ENCODE measurements at regions not wholly inside any gene's neighbourhood (a gene's known extent, or its start where the extent isn't known, plus 50 kb on each side); places are given as distances from the start of the nearest gene placed in this dataset.

GRCh38 chr13:108402850-108403249 is 133.3 kb downstream of the TNFSF13B start:
- Histone ChIP-seq H2AFZ (ENCODE audit: low read depth, low read length) (no peak overlapping the region), H2BK12ac (ENCODE audit: low read length in 2 of 2) (no peak overlapping the region), H2BK5ac (ENCODE audit: low read depth, low read length, poor library complexity, severe bottlenecking) (no peak overlapping the region), H2BK120ac (ENCODE audit: low read depth, low read length) (no peak overlapping the region), H3K4me2 (ENCODE audit: low read length, poor library complexity, severe bottlenecking) (no peak overlapping the region), H4K91ac (ENCODE audit: low read length) (no peak overlapping the region), H3K14ac (ENCODE audit: low read length in 2 of 2) (no peak overlapping the region), H3K9ac (ENCODE audit: low read length) (no peak overlapping the region), H3K4ac (ENCODE audit: low read depth in 1 of 2, low read length in 2 of 2) (no peak overlapping the region), H3K36me3 (ENCODE audit: control insufficient read depth in 1 of 2, insufficient read depth in 2 of 2, low read depth in 1 of 2, low read length in 2 of 2) (no peaks in the 10 kb centered on the region), H3K9me3 (ENCODE audit: control insufficient read depth, low read length) (no peaks in the 10 kb centered on the region), H3K79me1 (replicated peaks; ENCODE audit: low read length, poor library complexity, severe bottlenecking) (no peaks in the 10 kb centered on the region), H3K27me3 (ENCODE audit: control insufficient read depth in 1 of 2, insufficient read depth in 1 of 2, low read length in 2 of 2) (peaks cover 0 to 2% of the 10 kb centered on the region in 2 experiments), H3K23ac (ENCODE audit: low read length in 2 of 2) (no peak overlapping the region), H3K4me1 (ENCODE audit: control insufficient read depth, insufficient read depth, low read depth, low read length) (no peaks in the 10 kb centered on the region), H2BK15ac (ENCODE audit: low read depth, poor library complexity, severe bottlenecking) (no peak overlapping the region), H2AK5ac (ENCODE audit: low read length, severe bottlenecking) (no peak overlapping the region), H3K4me3 (ENCODE audit: insufficient read depth in 1 of 2, low read depth in 1 of 2, low read length in 2 of 2) (no peak overlapping the region), H3K18ac (ENCODE audit: low read depth in 1 of 2, low read length in 2 of 2) (no peak overlapping the region), H3K27ac (ENCODE audit: low read length, poor library complexity, severe bottlenecking) (no peak overlapping the region), H4K8ac (ENCODE audit: low read length) (no peak overlapping the region)
- no peak for DNase-seq
- 89% methylated on average over 2 of the region's 2 CpGs for WGBS

GRCh38 chr13:108407495-108407894 is 138.0 kb downstream of the TNFSF13B start:
- Histone ChIP-seq H2BK15ac (ENCODE audit: low read depth, poor library complexity, severe bottlenecking) (no peak overlapping the region), H3K9ac (ENCODE audit: low read length) (no peak overlapping the region)
- 100% methylated on average over 1 of the region's 2 CpGs for WGBS

GRCh38 chr13:108408672-108409071 is 139.2 kb downstream of the TNFSF13B start:
- Histone ChIP-seq H4K91ac (ENCODE audit: low read length) (no peak overlapping the region), H3K4me2 (ENCODE audit: low read length, poor library complexity, severe bottlenecking) (no peak overlapping the region), H3K4me1 (ENCODE audit: control insufficient read depth, insufficient read depth, low read depth, low read length) (no peaks in the 10 kb centered on the region), H2BK120ac (ENCODE audit: low read depth, low read length) (no peak overlapping the region), H3K18ac (ENCODE audit: low read depth in 1 of 2, low read length in 2 of 2) (no peak overlapping the region), H3K9ac (ENCODE audit: low read length) (no peak overlapping the region), H3K36me3 (ENCODE audit: control insufficient read depth in 1 of 2, insufficient read depth in 2 of 2, low read depth in 1 of 2, low read length in 2 of 2) (no peaks in the 10 kb centered on the region), H3K4me3 (ENCODE audit: insufficient read depth in 1 of 2, low read depth in 1 of 2, low read length in 2 of 2) (no peak overlapping the region), H4K8ac (ENCODE audit: low read length) (no peak overlapping the region), H3K79me1 (replicated peaks; ENCODE audit: low read length, poor library complexity, severe bottlenecking) (no peaks in the 10 kb centered on the region), H2AK5ac (ENCODE audit: low read length, severe bottlenecking) (no peak overlapping the region), H2BK15ac (ENCODE audit: low read depth, poor library complexity, severe bottlenecking) (no peak overlapping the region), H3K9me3 (ENCODE audit: control insufficient read depth, low read length) (no peaks in the 10 kb centered on the region), H3K27me3 (ENCODE audit: control insufficient read depth in 1 of 2, insufficient read depth in 1 of 2, low read length in 2 of 2) (no peaks in the 10 kb centered on the region), H3K27ac (ENCODE audit: low read length, poor library complexity, severe bottlenecking) (no peak overlapping the region), H2AFZ (ENCODE audit: low read depth, low read length) (no peak overlapping the region), H3K14ac (ENCODE audit: low read length in 2 of 2) (no peak overlapping the region), H3K23ac (ENCODE audit: low read length in 2 of 2) (no peak overlapping the region), H2BK12ac (ENCODE audit: low read length in 2 of 2) (no peak overlapping the region), H2BK5ac (ENCODE audit: low read depth, low read length, poor library complexity, severe bottlenecking) (no peak overlapping the region), H3K4ac (ENCODE audit: low read depth in 1 of 2, low read length in 2 of 2) (no peak overlapping the region)
- DNase-seq = no peak
- 31% methylated on average over 2 of the region's 2 CpGs for WGBS

More at GRCh38 chr13:108407495-108407894, 138.0 kb downstream of the TNFSF13B start:
- no peak overlapping the region for H3K14ac ChIP-seq (ENCODE audit: low read length in 2 of 2)
- H3K18ac ChIP-seq (ENCODE audit: low read depth in 1 of 2, low read length in 2 of 2) = no peak overlapping the region
- no peak overlapping the region for H3K4me3 ChIP-seq (ENCODE audit: insufficient read depth in 1 of 2, low read depth in 1 of 2, low read length in 2 of 2)
- H2BK12ac ChIP-seq (ENCODE audit: low read length in 2 of 2) = no peak overlapping the region
- no peak overlapping the region for H3K4me2 ChIP-seq (ENCODE audit: low read length, poor library complexity, severe bottlenecking)
- no peak overlapping the region for H3K4ac ChIP-seq (ENCODE audit: low read depth in 1 of 2, low read length in 2 of 2)
- no peak overlapping the region for H2AFZ ChIP-seq (ENCODE audit: low read depth, low read length)
- H2BK120ac ChIP-seq (ENCODE audit: low read depth, low read length) = no peak overlapping the region
- H4K8ac ChIP-seq (ENCODE audit: low read length) = no peak overlapping the region
- no peak for DNase-seq
- H3K36me3 ChIP-seq (ENCODE audit: control insufficient read depth in 1 of 2, insufficient read depth in 2 of 2, low read depth in 1 of 2, low read length in 2 of 2) = no peaks in the 10 kb centered on the region
- H4K91ac ChIP-seq (ENCODE audit: low read length) = no peak overlapping the region
- H3K27ac ChIP-seq (ENCODE audit: low read length, poor library complexity, severe bottlenecking) = no peak overlapping the region
- no peaks in the 10 kb centered on the region for H3K27me3 ChIP-seq (ENCODE audit: control insufficient read depth in 1 of 2, insufficient read depth in 1 of 2, low read length in 2 of 2)
- H3K79me1 ChIP-seq (replicated peaks; ENCODE audit: low read length, poor library complexity, severe bottlenecking) = no peaks in the 10 kb centered on the region
- H3K9me3 ChIP-seq (ENCODE audit: control insufficient read depth, low read length) = no peaks in the 10 kb centered on the region
- no peak overlapping the region for H2AK5ac ChIP-seq (ENCODE audit: low read length, severe bottlenecking)
- no peak overlapping the region for H2BK5ac ChIP-seq (ENCODE audit: low read depth, low read length, poor library complexity, severe bottlenecking)
- H3K4me1 ChIP-seq (ENCODE audit: control insufficient read depth, insufficient read depth, low read depth, low read length) = no peaks in the 10 kb centered on the region
- no peak overlapping the region for H3K23ac ChIP-seq (ENCODE audit: low read length in 2 of 2)

GRCh38 chr13:108409730-108410129 is 140.2 kb downstream of the TNFSF13B start:
- no peaks in the 10 kb centered on the region for H3K9me3 ChIP-seq (ENCODE audit: control insufficient read depth, low read length)
- no peak overlapping the region for H2BK120ac ChIP-seq (ENCODE audit: low read depth, low read length)
- H2AK5ac ChIP-seq (ENCODE audit: low read length, severe bottlenecking) = no peak overlapping the region
- H3K23ac ChIP-seq (ENCODE audit: low read length in 2 of 2) = no peak overlapping the region
- DNase-seq = no peak
- H4K91ac ChIP-seq (ENCODE audit: low read length) = no peak overlapping the region
- no peak overlapping the region for H4K8ac ChIP-seq (ENCODE audit: low read length)
- H3K79me1 ChIP-seq (replicated peaks; ENCODE audit: low read length, poor library complexity, severe bottlenecking) = no peaks in the 10 kb centered on the region
- no peak overlapping the region for H2BK5ac ChIP-seq (ENCODE audit: low read depth, low read length, poor library complexity, severe bottlenecking)
- H2BK15ac ChIP-seq (ENCODE audit: low read depth, poor library complexity, severe bottlenecking) = no peak overlapping the region
- no peak overlapping the region for H3K9ac ChIP-seq (ENCODE audit: low read length)
- no peak overlapping the region for H3K27ac ChIP-seq (ENCODE audit: low read length, poor library complexity, severe bottlenecking)
- no peak overlapping the region for H3K4me3 ChIP-seq (ENCODE audit: insufficient read depth in 1 of 2, low read depth in 1 of 2, low read length in 2 of 2)
- H3K4me1 ChIP-seq (ENCODE audit: control insufficient read depth, insufficient read depth, low read depth, low read length) = no peaks in the 10 kb centered on the region
- H3K27me3 ChIP-seq (ENCODE audit: control insufficient read depth in 1 of 2, insufficient read depth in 1 of 2, low read length in 2 of 2) = no peaks in the 10 kb centered on the region
- no peak overlapping the region for H3K18ac ChIP-seq (ENCODE audit: low read depth in 1 of 2, low read length in 2 of 2)
- H3K14ac ChIP-seq (ENCODE audit: low read length in 2 of 2) = no peak overlapping the region
- no peaks in the 10 kb centered on the region for H3K36me3 ChIP-seq (ENCODE audit: control insufficient read depth in 1 of 2, insufficient read depth in 2 of 2, low read depth in 1 of 2, low read length in 2 of 2)
- no peak overlapping the region for H2BK12ac ChIP-seq (ENCODE audit: low read length in 2 of 2)
- H3K4me2 ChIP-seq (ENCODE audit: low read length, poor library complexity, severe bottlenecking) = no peak overlapping the region
- no peak overlapping the region for H2AFZ ChIP-seq (ENCODE audit: low read depth, low read length)
- no peak overlapping the region for H3K4ac ChIP-seq (ENCODE audit: low read depth in 1 of 2, low read length in 2 of 2)

Measured in mesenchymal stem cell (in vitro differentiated cells and primary cell).